ENCODE measurements at regions not wholly inside any gene's neighbourhood (a gene's known extent, or its start where the extent isn't known, plus 50 kb on each side); places are given as distances from the start of the nearest gene placed in this dataset.

DNA sequence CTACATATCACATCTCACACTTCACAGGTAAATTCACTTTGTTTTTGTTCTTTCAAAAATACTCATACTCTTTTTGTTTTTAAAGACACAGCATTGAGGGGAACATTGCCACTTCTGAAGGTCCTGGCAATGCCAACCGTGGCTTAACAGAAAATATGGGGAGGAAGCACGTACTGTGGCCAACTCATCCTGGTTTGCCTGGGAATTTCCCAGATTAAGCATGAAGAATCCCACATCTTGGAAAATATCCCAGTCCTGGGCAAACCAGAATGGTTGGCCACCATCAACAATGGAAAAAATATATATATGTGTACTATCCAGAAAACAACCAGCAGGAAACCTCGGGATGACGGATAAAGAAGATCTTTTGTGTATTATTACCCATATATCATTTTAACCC is 1032.2 kb upstream of the SLC10A2 start:
- H3K4me3 ChIP-seq (ENCODE audit: low read depth, low read length), result no peak overlapping the region
- no peak for DNase-seq (ENCODE audit: low read depth)
- TF ChIP-seq, protein P1, sequence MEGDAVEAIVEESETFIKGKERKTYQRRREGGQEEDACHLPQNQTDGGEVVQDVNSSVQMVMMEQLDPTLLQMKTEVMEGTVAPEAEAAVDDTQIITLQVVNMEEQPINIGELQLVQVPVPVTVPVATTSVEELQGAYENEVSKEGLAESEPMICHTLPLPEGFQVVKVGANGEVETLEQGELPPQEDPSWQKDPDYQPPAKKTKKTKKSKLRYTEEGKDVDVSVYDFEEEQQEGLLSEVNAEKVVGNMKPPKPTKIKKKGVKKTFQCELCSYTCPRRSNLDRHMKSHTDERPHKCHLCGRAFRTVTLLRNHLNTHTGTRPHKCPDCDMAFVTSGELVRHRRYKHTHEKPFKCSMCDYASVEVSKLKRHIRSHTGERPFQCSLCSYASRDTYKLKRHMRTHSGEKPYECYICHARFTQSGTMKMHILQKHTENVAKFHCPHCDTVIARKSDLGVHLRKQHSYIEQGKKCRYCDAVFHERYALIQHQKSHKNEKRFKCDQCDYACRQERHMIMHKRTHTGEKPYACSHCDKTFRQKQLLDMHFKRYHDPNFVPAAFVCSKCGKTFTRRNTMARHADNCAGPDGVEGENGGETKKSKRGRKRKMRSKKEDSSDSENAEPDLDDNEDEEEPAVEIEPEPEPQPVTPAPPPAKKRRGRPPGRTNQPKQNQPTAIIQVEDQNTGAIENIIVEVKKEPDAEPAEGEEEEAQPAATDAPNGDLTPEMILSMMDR (conservative IDR thresholded peaks at IDR 0.05; ENCODE audit: low read depth, low read length), result no peak

GRCh38 chr13:104086759-104087158 is 1020.5 kb upstream of the SLC10A2 start:
- TF ChIP-seq, protein P1 (conservative IDR thresholded peaks at IDR 0.05; ENCODE audit: low read depth, low read length), result no peak
- DNase-seq (ENCODE audit: low read depth), result no peak
- no peak overlapping the region for H3K4me3 ChIP-seq (ENCODE audit: low read depth, low read length)

- TF ChIP-seq, protein P1 (conservative IDR thresholded peaks at IDR 0.05; ENCODE audit: low read depth, low read length), result no peak
- no peak overlapping the region for H3K4me3 ChIP-seq (ENCODE audit: low read depth, low read length)
- no peak for DNase-seq (ENCODE audit: low read depth)
These were observed 1020.0 kb upstream of the SLC10A2 start for GRCh38 chr13:104086210-104086609.

- H3K4me3 ChIP-seq (ENCODE audit: low read depth, low read length), result no peak overlapping the region
- TF ChIP-seq, protein P1 (conservative IDR thresholded peaks at IDR 0.05; ENCODE audit: low read depth, low read length), result no peak
- DNase-seq (ENCODE audit: low read depth), result no peak
These were observed 1019.4 kb upstream of the SLC10A2 start for GRCh38 chr13:104085611-104086010.

DNA sequence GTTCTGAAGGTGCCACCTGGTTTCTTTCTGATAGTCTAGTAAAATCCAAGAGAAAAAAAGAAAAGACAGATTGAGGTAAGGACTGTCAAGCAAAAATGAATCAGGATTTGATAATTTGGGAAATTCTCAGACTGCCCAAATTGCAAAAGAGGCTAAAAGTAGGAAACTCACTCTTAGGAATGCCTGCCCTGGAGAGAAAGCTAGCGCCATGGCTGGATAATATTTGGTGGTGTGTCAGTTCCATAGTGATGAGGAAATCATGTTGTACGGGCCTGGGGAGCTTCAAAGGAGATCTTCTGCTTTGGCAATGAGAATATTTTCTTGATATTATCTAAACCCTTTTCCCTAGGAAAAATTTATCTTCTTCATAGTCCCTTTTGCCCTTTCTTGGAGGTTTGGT is 1008.1 kb upstream of the SLC10A2 start:
- no peak overlapping the region for H3K4me3 ChIP-seq (ENCODE audit: low read depth, low read length)
- TF ChIP-seq, protein P1 (conservative IDR thresholded peaks at IDR 0.05; ENCODE audit: low read depth, low read length), result no peak
- no peak for DNase-seq (ENCODE audit: low read depth)

DNA sequence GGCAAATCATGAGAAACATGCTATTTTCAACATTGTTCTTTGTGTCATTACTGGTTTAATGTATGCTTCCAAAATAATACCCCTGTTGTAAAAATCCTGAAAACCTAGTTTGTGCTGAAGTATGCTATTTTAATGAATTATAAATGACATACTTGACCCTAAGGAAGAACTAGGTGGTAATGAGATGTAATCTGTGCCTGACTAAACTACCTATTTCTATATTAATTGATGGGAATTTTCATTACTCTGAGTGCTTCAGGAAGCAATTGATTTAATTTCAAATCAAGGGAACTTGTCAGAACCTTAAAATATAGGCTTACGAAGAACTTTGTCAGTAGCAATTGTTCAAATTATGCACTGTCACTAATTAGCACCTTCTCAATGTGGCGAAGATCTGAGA is 1005.6 kb upstream of the SLC10A2 start:
- no peak for DNase-seq (ENCODE audit: low read depth)
- no peak overlapping the region for H3K4me3 ChIP-seq (ENCODE audit: low read depth, low read length)
- TF ChIP-seq, protein P1 (conservative IDR thresholded peaks at IDR 0.05; ENCODE audit: low read depth, low read length), result no peak

- DNase-seq (ENCODE audit: low read depth), result no peak
- no peak overlapping the region for H3K4me3 ChIP-seq (ENCODE audit: low read depth, low read length)
- TF ChIP-seq, protein P1 (conservative IDR thresholded peaks at IDR 0.05; ENCODE audit: low read depth, low read length), result no peak
These were observed 999.1 kb upstream of the SLC10A2 start for GRCh38 chr13:104065328-104065727.
